ENCODE measurements at regions not wholly inside any gene's neighbourhood (a gene's known extent, or its start where the extent isn't known, plus 50 kb on each side); places are given as distances from the start of the nearest gene placed in this dataset.
A peak's percentile ranks its signal among the peaks of the same experiment; 100 is the strongest.

DNA sequence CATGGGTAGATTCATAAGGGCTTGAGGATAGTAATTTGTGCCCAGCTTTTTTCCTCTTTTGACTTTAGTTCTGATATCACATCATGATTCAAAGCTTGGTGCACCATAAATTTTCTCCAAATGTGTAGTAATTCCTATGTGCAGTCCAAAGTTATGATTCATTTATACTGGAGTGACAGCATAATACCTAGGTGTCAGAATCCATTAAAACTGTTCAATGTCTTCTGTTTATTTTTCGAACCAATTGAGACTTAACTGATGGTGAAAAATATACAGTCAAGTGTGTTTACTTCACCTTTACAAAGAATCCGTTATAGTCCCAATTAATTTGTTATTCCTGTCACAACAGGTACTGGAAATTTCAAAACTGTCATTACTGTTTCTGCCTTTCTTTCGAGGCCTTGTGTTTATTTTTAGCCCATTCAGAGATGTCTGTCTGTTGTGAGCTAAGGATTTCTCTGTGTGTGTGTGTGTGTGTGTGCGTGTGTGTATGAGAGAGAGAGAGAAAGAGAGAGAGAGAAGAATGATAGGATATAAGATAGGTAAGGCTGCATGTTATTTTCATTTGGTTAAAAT, 389.7 kb upstream of the ATP5MC3 start:
- H3K4me1 ChIP-seq (ENCODE audit: control insufficient read depth in 4 of 4, insufficient read depth in 4 of 4, low read length in 3 of 4): peaks cover 2 to 9% (median 6%) of the 10 kb centered on the region in 4 donors
- no peak overlapping the region for H3K4me3 ChIP-seq (ENCODE audit: low read depth in 1 of 3, low read length in 3 of 3)
- no peak for DNase-seq (ENCODE audit: low spot score)
- H3K36me3 ChIP-seq (ENCODE audit: control insufficient read depth in 4 of 4, insufficient read depth in 3 of 4, low read depth in 1 of 4, low read length in 3 of 4): no peaks in the 10 kb centered on the region
- H3K27me3 ChIP-seq (ENCODE audit: control insufficient read depth in 4 of 4, insufficient read depth in 4 of 4, low read length in 3 of 4): no peaks in the 10 kb centered on the region
- no peaks in the 10 kb centered on the region for H3K9me3 ChIP-seq (ENCODE audit: control insufficient read depth in 4 of 4, low read length in 3 of 4)
- TF ChIP-seq FOXA2 (IDR thresholded peaks at IDR 0.05) (no peak), GABPA (IDR thresholded peaks at IDR 0.05 in 1 of 2, conservative IDR thresholded peaks at IDR 0.05 in 1 of 2) (no peak), HNF4A (conservative IDR thresholded peaks at IDR 0.05) (no peak)
- TF ChIP-seq, protein P1, sequence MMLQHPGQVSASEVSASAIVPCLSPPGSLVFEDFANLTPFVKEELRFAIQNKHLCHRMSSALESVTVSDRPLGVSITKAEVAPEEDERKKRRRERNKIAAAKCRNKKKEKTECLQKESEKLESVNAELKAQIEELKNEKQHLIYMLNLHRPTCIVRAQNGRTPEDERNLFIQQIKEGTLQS (IDR thresholded peaks at IDR 0.05): no peak
- no peak overlapping the region for H3K27ac ChIP-seq (ENCODE audit: low read depth in 1 of 2, low read length in 2 of 2)
- no peak overlapping the region for H3K9ac ChIP-seq (ENCODE audit: low read depth in 1 of 2, low read length in 2 of 2)
- 81% methylated on average over 4 of the region's 4 CpGs for WGBS

DNA sequence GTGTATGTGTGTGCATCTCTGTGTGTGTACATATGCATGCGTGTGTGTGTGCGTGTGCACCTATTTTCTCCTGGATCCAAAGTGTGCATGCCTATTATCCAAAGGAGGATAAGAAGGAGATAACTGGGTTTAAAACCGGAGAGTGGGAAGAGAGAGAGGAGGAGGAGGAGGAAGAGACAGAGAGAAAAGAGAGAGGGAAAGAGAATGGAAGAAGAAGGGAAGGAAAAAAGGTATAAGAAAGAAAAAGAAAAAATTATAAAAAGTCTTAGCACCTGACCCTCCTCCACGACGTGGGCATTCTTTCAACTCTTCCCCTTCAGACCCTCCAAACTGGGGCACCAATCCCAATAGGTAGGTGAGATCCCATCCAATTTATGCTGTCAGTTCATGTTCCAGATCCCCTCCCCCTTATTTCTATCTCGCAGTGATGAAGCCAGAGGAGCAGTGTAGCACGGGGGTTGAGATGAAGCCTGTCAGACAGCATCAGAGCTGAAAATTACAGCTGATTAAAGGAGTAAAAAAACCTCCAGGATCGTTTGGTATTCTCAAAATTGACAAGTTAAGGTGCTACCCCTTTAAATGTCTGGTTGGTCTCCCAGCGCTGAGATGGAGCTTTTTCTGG, 386.7 kb upstream of the ATP5MC3 start:
- Histone ChIP-seq H3K27ac (ENCODE audit: low read depth in 1 of 2, low read length in 2 of 2) (no peak overlapping the region), H3K36me3 (ENCODE audit: control insufficient read depth in 4 of 4, insufficient read depth in 3 of 4, low read depth in 1 of 4, low read length in 3 of 4) (no peaks in the 10 kb centered on the region), H3K9me3 (ENCODE audit: control insufficient read depth in 4 of 4, low read length in 3 of 4) (no peaks in the 10 kb centered on the region), H3K9ac (ENCODE audit: low read depth in 1 of 2, low read length in 2 of 2) (no peak overlapping the region), H3K4me3 (ENCODE audit: low read depth in 1 of 3, low read length in 3 of 3) (no peak overlapping the region), H3K4me1 (ENCODE audit: control insufficient read depth in 4 of 4, insufficient read depth in 4 of 4, low read length in 3 of 4) (peaks cover 2 to 9% (median 5%) of the 10 kb centered on the region in 4 donors), H3K27me3 (ENCODE audit: control insufficient read depth in 4 of 4, insufficient read depth in 4 of 4, low read length in 3 of 4) (no peaks in the 10 kb centered on the region)
- DNase-seq (ENCODE audit: low spot score): no peak
- no peak for TF ChIP-seq RXRA (IDR thresholded peaks at IDR 0.05)
- TF ChIP-seq, protein P2, sequence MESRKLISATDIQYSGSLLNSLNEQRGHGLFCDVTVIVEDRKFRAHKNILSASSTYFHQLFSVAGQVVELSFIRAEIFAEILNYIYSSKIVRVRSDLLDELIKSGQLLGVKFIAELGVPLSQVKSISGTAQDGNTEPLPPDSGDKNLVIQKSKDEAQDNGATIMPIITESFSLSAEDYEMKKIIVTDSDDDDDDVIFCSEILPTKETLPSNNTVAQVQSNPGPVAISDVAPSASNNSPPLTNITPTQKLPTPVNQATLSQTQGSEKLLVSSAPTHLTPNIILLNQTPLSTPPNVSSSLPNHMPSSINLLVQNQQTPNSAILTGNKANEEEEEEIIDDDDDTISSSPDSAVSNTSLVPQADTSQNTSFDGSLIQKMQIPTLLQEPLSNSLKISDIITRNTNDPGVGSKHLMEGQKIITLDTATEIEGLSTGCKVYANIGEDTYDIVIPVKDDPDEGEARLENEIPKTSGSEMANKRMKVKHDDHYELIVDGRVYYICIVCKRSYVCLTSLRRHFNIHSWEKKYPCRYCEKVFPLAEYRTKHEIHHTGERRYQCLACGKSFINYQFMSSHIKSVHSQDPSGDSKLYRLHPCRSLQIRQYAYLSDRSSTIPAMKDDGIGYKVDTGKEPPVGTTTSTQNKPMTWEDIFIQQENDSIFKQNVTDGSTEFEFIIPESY (IDR thresholded peaks at IDR 0.05): peak; percentile 21
- TF ChIP-seq, protein P3, sequence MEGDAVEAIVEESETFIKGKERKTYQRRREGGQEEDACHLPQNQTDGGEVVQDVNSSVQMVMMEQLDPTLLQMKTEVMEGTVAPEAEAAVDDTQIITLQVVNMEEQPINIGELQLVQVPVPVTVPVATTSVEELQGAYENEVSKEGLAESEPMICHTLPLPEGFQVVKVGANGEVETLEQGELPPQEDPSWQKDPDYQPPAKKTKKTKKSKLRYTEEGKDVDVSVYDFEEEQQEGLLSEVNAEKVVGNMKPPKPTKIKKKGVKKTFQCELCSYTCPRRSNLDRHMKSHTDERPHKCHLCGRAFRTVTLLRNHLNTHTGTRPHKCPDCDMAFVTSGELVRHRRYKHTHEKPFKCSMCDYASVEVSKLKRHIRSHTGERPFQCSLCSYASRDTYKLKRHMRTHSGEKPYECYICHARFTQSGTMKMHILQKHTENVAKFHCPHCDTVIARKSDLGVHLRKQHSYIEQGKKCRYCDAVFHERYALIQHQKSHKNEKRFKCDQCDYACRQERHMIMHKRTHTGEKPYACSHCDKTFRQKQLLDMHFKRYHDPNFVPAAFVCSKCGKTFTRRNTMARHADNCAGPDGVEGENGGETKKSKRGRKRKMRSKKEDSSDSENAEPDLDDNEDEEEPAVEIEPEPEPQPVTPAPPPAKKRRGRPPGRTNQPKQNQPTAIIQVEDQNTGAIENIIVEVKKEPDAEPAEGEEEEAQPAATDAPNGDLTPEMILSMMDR (IDR thresholded peaks at IDR 0.05; ENCODE audit: low read depth, low read length, missing input control): no peak
- 90% methylated on average over 9 of the region's 9 CpGs for WGBS

DNA sequence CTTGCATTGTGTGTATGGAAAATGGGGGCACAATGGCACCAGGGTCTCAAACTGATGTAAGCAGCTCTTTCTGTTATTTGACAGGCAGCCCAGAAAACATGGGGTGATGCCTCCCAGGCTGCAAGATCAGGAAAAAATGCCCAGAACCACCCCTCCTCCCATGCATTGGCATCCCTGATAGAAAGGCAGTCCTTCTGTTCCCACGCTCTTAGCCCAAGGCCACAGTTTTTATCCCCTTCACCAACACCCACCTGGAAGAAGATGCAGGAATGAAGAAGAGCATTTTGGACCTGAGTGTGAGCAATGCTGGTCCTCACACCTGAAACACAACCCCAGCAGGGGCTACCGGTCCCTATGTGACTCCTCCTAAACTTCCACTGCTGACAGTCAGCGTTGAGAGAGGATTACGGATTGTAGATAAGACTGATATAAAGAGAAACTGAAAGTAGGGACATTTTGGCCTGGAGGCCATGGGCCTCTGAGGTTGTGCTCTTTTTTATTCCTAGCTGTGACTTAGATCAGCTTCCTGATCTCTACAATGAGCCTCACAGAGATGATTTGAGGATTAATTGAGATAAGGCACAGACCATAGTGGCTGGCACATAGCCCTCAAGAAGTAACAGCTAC, 386.0 kb upstream of the ATP5MC3 start:
- Histone ChIP-seq H3K27ac (ENCODE audit: low read depth in 1 of 2, low read length in 2 of 2) (peak overlapping the region; percentile 51 to 54), H3K36me3 (ENCODE audit: control insufficient read depth in 4 of 4, insufficient read depth in 3 of 4, low read depth in 1 of 4, low read length in 3 of 4) (no peaks in the 10 kb centered on the region), H3K9me3 (ENCODE audit: control insufficient read depth in 4 of 4, low read length in 3 of 4) (no peaks in the 10 kb centered on the region), H3K4me1 (ENCODE audit: control insufficient read depth in 4 of 4, insufficient read depth in 4 of 4, low read length in 3 of 4) (peaks cover 2 to 9% (median 5%) of the 10 kb centered on the region in 4 donors), H3K9ac (ENCODE audit: low read depth in 1 of 2, low read length in 2 of 2) (peak overlapping the region in 1 of 2 donors; percentile 65), H3K4me3 (ENCODE audit: low read depth in 1 of 3, low read length in 3 of 3) (peak overlapping the region; percentile 10 to 63 (median 48)), H3K27me3 (ENCODE audit: control insufficient read depth in 4 of 4, insufficient read depth in 4 of 4, low read length in 3 of 4) (no peaks in the 10 kb centered on the region)
- WGBS: 34% methylated on average over 4 of the region's 4 CpGs
- no peak for DNase-seq (ENCODE audit: low spot score)
- peak; percentile 23 to 56 for TF ChIP-seq RXRA (IDR thresholded peaks at IDR 0.05)
- peak in 1 of 2 donors; percentile 4 for TF ChIP-seq HNF4A (conservative IDR thresholded peaks at IDR 0.05)
- TF ChIP-seq, protein P3 (IDR thresholded peaks at IDR 0.05; ENCODE audit: low read depth, low read length, missing input control): no peak
- no peak for TF ChIP-seq FOXA2 (IDR thresholded peaks at IDR 0.05)
- peak; percentile 54 for TF ChIP-seq YY1 (IDR thresholded peaks at IDR 0.05)
- TF ChIP-seq, protein P2 (IDR thresholded peaks at IDR 0.05): peak; percentile 10
- no peak for TF ChIP-seq JUND (IDR thresholded peaks at IDR 0.05)
